CD4-positive, alpha-beta T cell (primary cell): ENCODE measurements at regions not wholly inside any gene's neighbourhood (a gene's known extent, or its start where the extent isn't known, plus 50 kb on each side); places are given as distances from the start of the nearest gene placed in this dataset.

Experiments
- ATAC-seq: fragments of 200-7000 bp; cut with Tn5 transposase; one replicate; pipeline ENCODE4 v1.10.0; 2022; ENCODE audit warnings: mild to moderate bottlenecking; ENCODE audit not compliant: poor library complexity
- CTCF ChIA-PET: fragments of 350-600 bp; sonication (Branson Sonifier 250); formaldehyde crosslinking; loops from one replicate; lab custom pipeline; 2021; ENCODE audit warnings: antibody characterized with exemption, inconsistent platforms; lab: Charles Lee
- POLR2A ChIA-PET: fragments of 350-600 bp; sonication (Branson Sonifier 250); formaldehyde crosslinking; loops from one replicate; lab custom pipeline; 2021; ENCODE audit warnings: antibody characterized with exemption, inconsistent platforms; lab: Charles Lee
- DNase-seq, 14 experiments: peaks; one replicate each; pipeline ENCODE4 v3.0.0-alpha.2; 2013 to 2020; ENCODE audit warnings: mixed read lengths in 2 of 14
- H3K27ac ChIP-seq, 2 donors: one replicate each; pipeline versions ENCODE4 v1.5.1 to v1.7.0; 2013; ENCODE audit warnings: low read length in 2 of 2, low read depth in 1 of 2, mild to moderate bottlenecking in 1 of 2
- H3K27me3 ChIP-seq, 2 experiments: 1 replicate in 1 of 2; 2 replicates in 1 of 2; pipeline versions ENCODE4 v1.6.1 to v1.7.0; 2013; ENCODE audit warnings: low read length in 2 of 2, control low read depth in 1 of 2, mild to moderate bottlenecking in 1 of 2, moderate library complexity in 1 of 2; ENCODE audit not compliant: insufficient read depth in 2 of 2, control insufficient read depth in 1 of 2
- H3K36me3 ChIP-seq: one replicate; pipeline ENCODE4 v1.6.1; 2013; ENCODE audit warnings: low read length, control low read depth; ENCODE audit not compliant: insufficient read depth
- H3K4me1 ChIP-seq: one replicate; pipeline ENCODE4 v1.6.1; 2013; ENCODE audit warnings: low read length, control low read depth; ENCODE audit not compliant: insufficient read depth
- H3K4me3 ChIP-seq: one replicate; pipeline ENCODE4 v1.5.1; 2013; ENCODE audit warnings: mild to moderate bottlenecking, low read length, moderate library complexity
- H3K9me3 ChIP-seq, 2 experiments: 1 replicate in 1 of 2; 2 replicates in 1 of 2; pipeline versions ENCODE4 v1.6.1 to v1.7.0; 2013; ENCODE audit warnings: low read length in 2 of 2, mild to moderate bottlenecking in 2 of 2, control low read depth in 1 of 2, moderate library complexity in 1 of 2; ENCODE audit not compliant: control insufficient read depth in 1 of 2, insufficient read depth in 1 of 2
- H3K27ac Mint-ChIP-seq: one replicate; pipeline ENCODE4 v1.8.0; 2020; ENCODE audit warnings: mixed read lengths
- H3K27me3 Mint-ChIP-seq: one replicate; pipeline ENCODE4 v1.8.0; 2021; ENCODE audit warnings: mixed read lengths
- H3K36me3 Mint-ChIP-seq: one replicate; pipeline ENCODE4 v1.8.0; 2021; ENCODE audit warnings: low read depth, mixed read lengths
- H3K4me1 Mint-ChIP-seq: one replicate; pipeline ENCODE4 v1.8.0; 2021; ENCODE audit warnings: low read depth, mixed read lengths
- H3K4me3 Mint-ChIP-seq: one replicate; pipeline ENCODE4 v1.8.0; 2020; ENCODE audit warnings: mild to moderate bottlenecking, mixed read lengths
- H3K9me3 Mint-ChIP-seq: one replicate; pipeline ENCODE4 v1.8.0; 2020; ENCODE audit warnings: mixed read lengths
- intact Hi-C, 2 experiments: fragments of 100-400 bp; cut with DNase I in 1 of 2; cut with micrococcal nuclease in 1 of 2; formaldehyde crosslinking; loops; one replicate each; pipeline versions ENCODE4 v1.15.1 to v1.9.0; 2023 to 2025; cut with DNase I, micrococcal nuclease
- TF ChIP-seq, protein P1 (sequence below): fragments of 200-600 bp; IDR thresholded peaks from one replicate; pipeline ENCODE4 v1.8.0; 2022; ENCODE audit warnings: antibody characterized with exemption, mild to moderate bottlenecking

DNA sequence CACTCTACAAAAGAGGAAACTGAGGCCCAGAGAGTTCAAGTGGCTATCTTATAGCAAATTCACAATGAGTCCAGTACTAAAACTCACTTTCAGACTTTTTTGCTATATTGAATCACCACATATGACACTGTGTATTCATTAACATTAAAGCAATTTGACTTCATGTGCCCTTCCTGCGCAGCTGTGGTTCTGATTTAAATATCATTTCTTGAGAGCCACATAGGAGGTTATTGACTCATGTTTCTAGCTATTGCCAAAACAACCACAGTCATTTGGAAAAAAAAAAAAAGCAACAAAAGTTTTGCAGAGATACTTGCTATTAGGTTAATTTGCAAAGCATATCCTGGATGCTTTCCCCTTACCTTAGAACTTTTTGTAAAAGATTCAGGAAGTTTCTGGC lies 341.2 kb downstream of the PIK3C3 start:
- Mint-ChIP-seq H3K27ac (no peak overlapping the region), H3K9me3 (no peaks in the 10 kb centered on the region), H3K4me3 (no peak overlapping the region), H3K4me1 (no peaks in the 10 kb centered on the region), H3K36me3 (no peaks in the 10 kb centered on the region), H3K27me3 (peaks cover 5% of the 10 kb centered on the region)
- Histone ChIP-seq H3K4me3 (no peak overlapping the region), H3K9me3 (no peaks in the 10 kb centered on the region), H3K4me1 (no peaks in the 10 kb centered on the region), H3K36me3 (no peaks in the 10 kb centered on the region), H3K27me3 (no peaks in the 10 kb centered on the region), H3K27ac (no peak overlapping the region)
- CTCF ChIA-PET: no interaction called here
- TF ChIP-seq, protein P1, sequence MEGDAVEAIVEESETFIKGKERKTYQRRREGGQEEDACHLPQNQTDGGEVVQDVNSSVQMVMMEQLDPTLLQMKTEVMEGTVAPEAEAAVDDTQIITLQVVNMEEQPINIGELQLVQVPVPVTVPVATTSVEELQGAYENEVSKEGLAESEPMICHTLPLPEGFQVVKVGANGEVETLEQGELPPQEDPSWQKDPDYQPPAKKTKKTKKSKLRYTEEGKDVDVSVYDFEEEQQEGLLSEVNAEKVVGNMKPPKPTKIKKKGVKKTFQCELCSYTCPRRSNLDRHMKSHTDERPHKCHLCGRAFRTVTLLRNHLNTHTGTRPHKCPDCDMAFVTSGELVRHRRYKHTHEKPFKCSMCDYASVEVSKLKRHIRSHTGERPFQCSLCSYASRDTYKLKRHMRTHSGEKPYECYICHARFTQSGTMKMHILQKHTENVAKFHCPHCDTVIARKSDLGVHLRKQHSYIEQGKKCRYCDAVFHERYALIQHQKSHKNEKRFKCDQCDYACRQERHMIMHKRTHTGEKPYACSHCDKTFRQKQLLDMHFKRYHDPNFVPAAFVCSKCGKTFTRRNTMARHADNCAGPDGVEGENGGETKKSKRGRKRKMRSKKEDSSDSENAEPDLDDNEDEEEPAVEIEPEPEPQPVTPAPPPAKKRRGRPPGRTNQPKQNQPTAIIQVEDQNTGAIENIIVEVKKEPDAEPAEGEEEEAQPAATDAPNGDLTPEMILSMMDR: no peak
- POLR2A ChIA-PET: interaction anchor here (1.0 kb wide), 1 partner anchor 60 kb away, joined by 3 read pairs; no protein-coding TSS in a partner anchor
- intact Hi-C loops: loop anchor here in 1 of 2 experiments (10.0 kb wide), 1 partner anchor 979 kb away; the partner anchor contains the start of gene SYT4
- DNase-seq (no peak), ATAC-seq (no peak)

GRCh38 chr18:42296723-42297122 lies 341.7 kb downstream of the PIK3C3 start:
- no peaks in the 10 kb centered on the region for H3K36me3 Mint-ChIP-seq
- Histone ChIP-seq H3K4me1 (no peaks in the 10 kb centered on the region), H3K36me3 (no peaks in the 10 kb centered on the region), H3K27me3 (no peaks in the 10 kb centered on the region), H3K4me3 (no peak overlapping the region), H3K27ac (no peak overlapping the region), H3K9me3 (no peaks in the 10 kb centered on the region)
- no peaks in the 10 kb centered on the region for H3K4me1 Mint-ChIP-seq
- ChIA-PET CTCF (no interaction called here), POLR2A (no interaction called here)
- H3K27me3 Mint-ChIP-seq: peaks cover 5% of the 10 kb centered on the region
- no peak overlapping the region for H3K27ac Mint-ChIP-seq
- TF ChIP-seq, protein P1: no peak
- intact Hi-C loops: loop anchor here in 1 of 2 experiments (10.0 kb wide), 1 partner anchor 978 kb away; the partner anchor contains the start of gene SYT4
- ATAC-seq (no peak), DNase-seq (no peak)
- H3K9me3 Mint-ChIP-seq: no peaks in the 10 kb centered on the region
- no peak overlapping the region for H3K4me3 Mint-ChIP-seq

DNA sequence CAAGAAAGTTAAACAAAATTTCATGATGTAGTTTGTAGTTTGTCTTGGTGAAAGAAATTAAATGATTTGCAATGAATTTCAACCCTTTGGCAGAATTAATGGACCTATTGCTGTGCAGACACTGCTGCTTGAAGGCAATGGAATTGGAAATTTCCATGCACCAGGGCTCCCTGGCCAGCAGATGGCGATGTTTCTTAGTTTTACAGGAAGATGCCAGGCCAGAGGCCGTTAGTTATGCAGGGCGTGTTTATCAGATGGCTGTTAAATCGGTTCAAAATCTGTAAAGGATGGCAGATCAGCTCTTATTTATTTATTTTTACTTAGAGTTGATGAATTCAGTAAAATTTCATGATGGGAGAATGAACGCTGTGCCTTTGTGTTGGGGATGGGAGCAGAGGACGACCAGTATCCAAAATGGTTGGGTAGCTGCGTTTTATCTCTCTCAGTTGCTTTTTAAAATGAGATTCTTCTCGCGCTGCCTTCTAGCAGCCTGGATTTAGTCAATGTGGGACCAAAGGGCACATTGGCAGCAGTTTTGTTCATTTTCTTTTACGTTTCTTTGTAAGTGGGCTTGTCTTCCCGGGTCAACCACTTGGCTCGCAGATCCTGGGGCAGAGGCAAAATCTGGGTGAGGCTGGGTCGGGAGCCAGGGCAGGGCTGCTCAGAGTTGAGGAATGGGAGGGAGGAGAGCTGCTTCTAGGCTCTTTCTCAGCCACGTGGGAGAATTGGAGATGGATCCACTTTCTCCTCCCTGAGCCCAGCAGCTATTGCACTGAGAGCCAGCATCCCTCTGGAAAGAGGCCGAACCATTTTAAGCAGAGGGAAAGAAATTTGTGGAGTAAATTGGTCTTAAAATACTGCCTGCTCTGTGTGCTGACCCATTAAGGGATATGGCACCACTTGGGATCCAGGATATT lies 344.0 kb downstream of the PIK3C3 start:
- intact Hi-C loops: loop anchor here in 1 of 2 experiments (10.0 kb wide), 1 partner anchor 976 kb away; the partner anchor contains the start of gene SYT4
- Mint-ChIP-seq H3K27ac (no peak overlapping the region), H3K27me3 (peaks cover 5% of the 10 kb centered on the region), H3K4me1 (no peaks in the 10 kb centered on the region), H3K36me3 (no peaks in the 10 kb centered on the region), H3K4me3 (no peak overlapping the region), H3K9me3 (no peaks in the 10 kb centered on the region)
- Histone ChIP-seq H3K27ac (no peak overlapping the region), H3K4me1 (no peaks in the 10 kb centered on the region), H3K9me3 (no peaks in the 10 kb centered on the region), H3K4me3 (no peak overlapping the region), H3K36me3 (no peaks in the 10 kb centered on the region), H3K27me3 (no peaks in the 10 kb centered on the region)
- ATAC-seq (no peak), DNase-seq (peak; percentile 1 to 60 (median 22))
- ChIA-PET CTCF (interaction anchor here (1.2 kb wide), 2 partner anchors 8 to 9 kb away, joined by 3 to 4 read pairs; no protein-coding TSS in a partner anchor), POLR2A (no interaction called here)
- TF ChIP-seq, protein P1: peak; percentile 82
